ENCODE measurements at regions not wholly inside any gene's neighbourhood (a gene's known extent, or its start where the extent isn't known, plus 50 kb on each side); places are given as distances from the start of the nearest gene placed in this dataset.
"Not testable (repeated sequence)": the region's sequence is repeated elsewhere in the genome, so short reads cannot be mapped to it uniquely, and the experiment has no call there.

GRCh38 chr17:16842346-16842745, 129.6 kb downstream of the TNFRSF13B start:
- not testable (repeated sequence) for DNase-seq

GRCh38 chr17:16841896-16842295, 130.0 kb downstream of the TNFRSF13B start:
- not testable (repeated sequence) for DNase-seq

GRCh38 chr17:16840219-16840618, 131.7 kb downstream of the TNFRSF13B start:
- not testable (repeated sequence) for DNase-seq

GRCh38 chr17:16839242-16840175, 132.4 kb downstream of the TNFRSF13B start:
- not testable (repeated sequence) for DNase-seq

- DNase-seq, result not testable (repeated sequence)
Measured at GRCh38 chr17:16838795-16839194, 133.1 kb downstream of the TNFRSF13B start.

- DNase-seq, result not testable (repeated sequence)
Measured at GRCh38 chr17:16838287-16838686, 133.6 kb downstream of the TNFRSF13B start.

- not testable (repeated sequence) for DNase-seq
Measured at GRCh38 chr17:16837468-16838266, 134.3 kb downstream of the TNFRSF13B start.

GRCh38 chr17:16836315-16836915, 135.5 kb downstream of the TNFRSF13B start:
- not testable (repeated sequence) for DNase-seq

- not testable (repeated sequence) for DNase-seq
Measured at GRCh38 chr17:16833517-16833916, 138.4 kb downstream of the TNFRSF13B start.

- DNase-seq, result not testable (repeated sequence)
Measured at GRCh38 chr17:16832853-16833252, 139.1 kb downstream of the TNFRSF13B start.

GRCh38 chr17:16832206-16832605, 139.7 kb downstream of the TNFRSF13B start:
- not testable (repeated sequence) for DNase-seq

- DNase-seq, result not testable (repeated sequence)
Measured at GRCh38 chr17:16830770-16831169, 140.7 kb downstream of the CCDC144A start.

GRCh38 chr17:16830219-16830618, 140.2 kb downstream of the CCDC144A start:
- DNase-seq, result not testable (repeated sequence)
